22Rv1 (cell line): ENCODE measurements at regions not wholly inside any gene's neighbourhood (a gene's known extent, or its start where the extent isn't known, plus 50 kb on each side); places are given as distances from the start of the nearest gene placed in this dataset.

ENCODE experiments used
- CTCF ChIP-seq: fragments of 450-650 bp; IDR thresholded peaks from 2 replicates; pipeline ENCODE4 v1.5.1; 2017; ENCODE audit warnings: mild to moderate bottlenecking
- ZFX ChIP-seq: fragments of 450-650 bp; IDR thresholded peaks from 2 replicates; pipeline ENCODE4 v1.6.1; 2017; ENCODE audit warnings: antibody characterized with exemption, borderline replicate concordance

- TF ChIP-seq CTCF = no peak
- TF ChIP-seq ZFX = no peak
Observed at GRCh38 chr12:77772676-77773298, 57.9 kb upstream of the NAV3 start.
